Body of pancreas (tissue), 4 donors: ENCODE measurements at regions not wholly inside any gene's neighbourhood (a gene's known extent, or its start where the extent isn't known, plus 50 kb on each side); places are given as distances from the start of the nearest gene placed in this dataset.

ENCODE experiments used
- CTCF ChIP-seq, 7 experiments: fragments of 450-650 bp in 4 of 7; fragments of 200-600 bp in 3 of 7; sonication (generic) in 3 of 7; IDR thresholded peaks; one replicate each; pipeline ENCODE4 v1.5.1; 2016 to 2019; ENCODE audit warnings: antibody characterized with exemption in 7 of 7
- POLR2A ChIP-seq, 3 donors: fragments of 450-650 bp; IDR thresholded peaks; one replicate each; pipeline ENCODE4 v1.6.1; 2016; ENCODE audit warnings: antibody characterized with exemption in 3 of 3, mild to moderate bottlenecking in 2 of 3

GRCh38 chr22:48167238-48167637, 1404.8 kb downstream of the TBC1D22A start:
- TF ChIP-seq CTCF (IDR thresholded peaks at IDR 0.05) (no peak), POLR2A (IDR thresholded peaks at IDR 0.05) (no peak)
